Activated T-cell treated with anti-CD3 and anti-CD28 coated beads, Interleukin-2, amount 50 U/mL, for 1 hour (primary cell): ENCODE measurements at regions not wholly inside any gene's neighbourhood (a gene's known extent, or its start where the extent isn't known, plus 50 kb on each side); places are given as distances from the start of the nearest gene placed in this dataset.
"Not testable (repeated sequence)": the region's sequence is repeated elsewhere in the genome, so short reads cannot be mapped to it uniquely, and the experiment has no call there.

ENCODE experiments used
- DNase-seq: peaks from one replicate; pipeline ENCODE4 v3.0.0-alpha.2; 2020

- DNase-seq, result not testable (repeated sequence)
These were observed 86.2 kb downstream of the OR2B2 start for GRCh38 chr6:27825848-27826611.

DNA sequence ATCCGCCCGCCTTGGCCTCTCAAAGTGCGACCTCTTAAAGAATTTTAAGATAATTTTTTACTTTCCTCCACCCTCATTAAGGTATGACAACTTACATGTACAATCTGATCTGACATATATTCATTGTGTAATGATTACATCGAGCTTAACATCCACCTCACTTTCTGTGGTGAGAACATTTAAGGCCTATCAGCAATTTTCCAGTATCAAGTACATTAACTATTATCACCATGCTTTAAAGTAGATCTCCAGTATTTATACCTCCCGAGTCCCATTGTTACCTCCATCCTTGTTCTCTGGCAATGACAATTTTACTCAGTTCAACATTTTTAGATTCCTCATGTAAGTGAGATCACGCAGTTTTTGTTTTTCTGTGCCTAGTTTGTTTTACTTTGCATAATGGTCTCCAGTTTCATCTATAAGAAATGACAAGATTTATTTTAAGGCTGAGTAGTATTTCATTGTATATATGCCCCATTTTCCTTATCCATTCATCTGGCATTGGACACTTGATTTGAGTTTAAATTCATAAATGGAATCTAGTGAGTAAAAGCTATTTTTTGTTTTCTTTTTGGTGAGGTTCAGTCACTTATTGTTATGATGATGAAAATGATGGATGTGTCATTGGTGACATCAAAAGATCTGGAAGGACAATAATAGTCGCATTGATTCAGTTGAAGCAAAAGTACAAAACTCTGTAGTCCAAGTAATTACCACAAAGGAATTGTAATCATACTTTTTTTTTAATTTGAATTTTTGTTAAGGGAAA lies 87.0 kb downstream of the OR2B2 start:
- no peak for DNase-seq

- peak; percentile 61 for DNase-seq
These were observed 87.8 kb downstream of the OR2B2 start for GRCh38 chr6:27824211-27825024.

- peak; percentile 66 for DNase-seq
These were observed 88.4 kb downstream of the OR2B2 start for GRCh38 chr6:27823714-27824210.

DNA sequence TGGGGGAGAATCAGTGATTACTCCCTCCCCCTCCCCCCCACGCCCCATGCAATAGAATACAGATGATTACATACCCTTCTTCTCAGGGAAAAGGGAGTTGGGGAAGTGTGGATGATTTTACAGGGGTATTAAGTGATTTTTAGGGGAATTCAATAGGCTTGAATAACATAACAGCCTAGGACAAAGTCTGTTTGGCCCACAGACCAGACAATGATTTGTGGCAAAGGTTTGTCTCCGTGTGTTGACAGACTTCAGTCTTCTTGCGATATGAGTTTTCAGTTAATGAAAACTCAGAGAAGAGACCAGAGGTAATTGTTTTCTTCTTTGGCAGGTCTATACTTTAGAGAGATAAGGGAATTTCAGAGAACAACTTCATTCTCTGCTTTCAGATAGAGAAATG lies 95.3 kb downstream of the OR2B2 start:
- DNase-seq, result no peak

DNA sequence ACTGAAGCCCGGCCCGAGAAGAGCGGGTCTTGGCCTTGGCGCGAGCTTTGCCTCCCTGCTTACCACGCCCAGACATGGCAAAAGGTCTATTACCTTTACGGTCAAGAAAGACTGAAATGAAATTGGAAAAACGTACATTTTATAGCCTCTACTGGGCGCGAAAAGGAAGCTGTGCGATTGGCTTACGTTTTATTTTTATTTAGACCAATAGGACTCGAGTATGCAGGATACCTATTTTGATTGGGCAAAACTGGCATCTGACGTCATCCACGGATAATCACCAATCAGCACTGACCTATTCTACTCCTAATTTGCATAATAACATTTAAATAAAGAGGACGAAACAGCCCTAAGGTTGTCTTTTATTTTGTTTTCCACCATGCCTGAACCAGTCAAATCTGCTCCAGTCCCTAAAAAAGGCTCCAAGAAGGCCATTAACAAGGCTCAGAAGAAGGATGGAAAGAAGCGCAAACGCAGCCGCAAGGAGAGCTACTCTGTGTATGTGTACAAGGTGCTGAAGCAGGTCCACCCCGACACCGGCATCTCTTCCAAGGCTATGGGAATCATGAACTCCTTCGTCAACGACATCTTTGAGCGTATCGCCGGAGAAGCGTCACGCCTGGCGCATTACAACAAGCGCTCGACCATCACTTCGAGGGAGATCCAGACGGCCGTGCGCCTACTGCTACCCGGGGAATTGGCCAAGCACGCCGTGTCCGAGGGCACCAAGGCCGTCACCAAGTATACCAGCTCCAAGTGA lies 97.4 kb downstream of the OR2B2 start:
- peak; percentile 65 for DNase-seq

DNA sequence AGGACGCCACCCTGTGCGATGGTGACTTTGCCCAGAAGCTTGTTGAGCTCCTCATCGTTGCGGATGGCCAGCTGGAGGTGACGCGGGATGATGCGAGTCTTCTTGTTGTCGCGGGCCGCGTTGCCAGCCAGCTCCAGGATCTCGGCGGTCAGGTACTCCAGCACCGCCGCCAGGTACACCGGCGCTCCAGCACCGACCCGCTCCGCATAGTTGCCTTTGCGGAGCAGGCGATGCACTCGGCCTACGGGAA lies 97.9 kb downstream of the OR2B2 start:
- not testable (repeated sequence) for DNase-seq

DNA sequence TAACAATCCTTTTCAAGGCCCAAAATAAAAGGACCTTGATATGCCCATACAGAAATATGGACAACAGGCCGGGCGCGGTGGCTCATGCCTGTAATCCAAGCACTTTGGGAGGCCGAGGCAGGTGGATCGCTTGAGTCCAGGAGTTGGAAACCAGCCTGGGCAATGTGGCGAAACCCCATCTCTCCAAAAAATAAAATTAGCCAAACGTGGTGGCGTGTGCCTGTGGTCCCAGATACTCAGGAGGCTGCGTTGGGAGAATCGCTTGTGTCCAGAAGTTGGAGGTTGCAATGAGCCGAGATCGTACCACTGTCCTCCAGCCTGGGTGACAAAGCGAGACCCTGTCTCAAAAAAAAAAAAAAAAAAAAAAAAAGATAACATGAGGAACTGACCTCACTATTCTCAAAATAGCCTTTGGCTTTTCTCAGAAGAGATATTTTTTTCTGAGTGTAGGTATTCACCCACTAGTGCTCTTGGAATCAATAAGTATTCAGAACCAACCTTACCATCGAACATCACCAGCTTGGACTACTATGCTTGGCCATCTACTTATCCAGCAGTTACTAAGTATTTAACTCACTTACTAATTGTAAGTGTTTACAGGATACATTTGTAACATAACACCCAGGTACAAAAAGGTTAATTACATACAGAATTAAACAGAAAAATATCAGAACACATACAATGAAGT lies 99.2 kb downstream of the OR2B2 start:
- DNase-seq, result no peak

DNA sequence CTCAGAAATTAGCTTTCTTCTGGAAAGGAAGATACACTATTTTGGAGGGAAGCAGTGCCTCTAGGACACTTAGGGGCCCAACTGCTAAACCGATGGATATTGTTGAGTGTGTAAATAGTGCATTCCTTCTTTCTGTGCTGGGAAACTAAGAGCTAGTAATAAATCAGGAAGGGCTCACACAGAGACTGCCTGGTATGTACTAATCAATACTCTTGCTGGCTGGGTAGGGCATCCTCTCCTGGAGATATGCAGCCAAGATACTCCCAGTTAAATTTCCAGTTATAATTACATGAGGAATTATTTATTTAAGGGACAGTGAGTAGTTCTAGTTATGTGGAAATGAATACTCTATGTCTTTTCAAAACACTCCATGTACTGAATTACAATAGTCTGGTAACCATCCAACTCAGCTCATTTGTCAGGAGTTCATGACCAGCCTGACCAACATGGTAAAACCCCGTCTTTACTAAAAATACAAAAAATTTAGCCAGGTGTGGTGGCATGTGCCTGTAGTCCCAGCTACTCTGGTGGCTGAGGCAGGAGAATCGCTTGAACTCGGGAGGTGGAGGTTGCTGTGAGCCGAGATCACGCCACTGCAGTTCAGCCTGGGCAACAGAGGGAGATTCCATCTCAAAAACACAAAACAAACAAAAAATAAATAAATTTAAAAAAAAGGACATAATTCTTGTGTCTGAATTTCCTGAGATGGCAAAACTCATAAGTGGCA lies 100.0 kb downstream of the OR2B2 start:
- no peak for DNase-seq

- no peak for DNase-seq
These were observed 100.8 kb downstream of the OR2B2 start for GRCh38 chr6:27811451-27811772.

DNA sequence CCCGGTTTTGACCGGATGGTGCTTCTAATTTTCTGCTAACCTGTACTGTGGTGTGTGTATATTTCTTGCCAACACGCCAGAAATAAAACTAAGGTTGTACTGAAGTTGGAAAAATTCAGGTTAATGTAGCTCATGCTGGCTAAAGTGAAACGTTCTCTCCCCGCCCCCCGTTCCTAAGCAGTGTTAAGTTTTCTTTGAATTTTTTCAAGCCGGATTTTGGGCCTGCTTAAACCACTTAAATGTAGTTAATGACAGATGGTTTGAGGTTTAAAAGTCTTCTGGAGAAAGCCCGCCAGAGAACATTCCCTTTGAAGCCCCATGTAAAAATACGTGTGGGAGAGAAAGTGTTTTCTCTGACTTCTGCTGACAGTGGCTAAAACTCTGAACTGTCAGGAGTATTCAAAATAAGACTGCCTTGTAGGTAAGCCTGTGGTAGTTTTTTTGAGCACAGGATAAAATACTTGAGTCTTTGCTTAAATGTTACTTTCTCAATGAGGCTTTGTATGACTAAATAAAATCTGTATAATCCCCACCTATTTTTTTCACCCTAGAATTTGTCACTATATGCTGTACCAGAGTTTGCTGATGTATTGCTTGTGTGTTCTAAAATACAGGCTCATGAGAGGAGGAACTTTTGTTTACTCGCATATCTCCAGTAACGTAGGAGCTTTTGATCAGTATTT lies 101.3 kb downstream of the OR2B2 start:
- DNase-seq, result no peak

DNA sequence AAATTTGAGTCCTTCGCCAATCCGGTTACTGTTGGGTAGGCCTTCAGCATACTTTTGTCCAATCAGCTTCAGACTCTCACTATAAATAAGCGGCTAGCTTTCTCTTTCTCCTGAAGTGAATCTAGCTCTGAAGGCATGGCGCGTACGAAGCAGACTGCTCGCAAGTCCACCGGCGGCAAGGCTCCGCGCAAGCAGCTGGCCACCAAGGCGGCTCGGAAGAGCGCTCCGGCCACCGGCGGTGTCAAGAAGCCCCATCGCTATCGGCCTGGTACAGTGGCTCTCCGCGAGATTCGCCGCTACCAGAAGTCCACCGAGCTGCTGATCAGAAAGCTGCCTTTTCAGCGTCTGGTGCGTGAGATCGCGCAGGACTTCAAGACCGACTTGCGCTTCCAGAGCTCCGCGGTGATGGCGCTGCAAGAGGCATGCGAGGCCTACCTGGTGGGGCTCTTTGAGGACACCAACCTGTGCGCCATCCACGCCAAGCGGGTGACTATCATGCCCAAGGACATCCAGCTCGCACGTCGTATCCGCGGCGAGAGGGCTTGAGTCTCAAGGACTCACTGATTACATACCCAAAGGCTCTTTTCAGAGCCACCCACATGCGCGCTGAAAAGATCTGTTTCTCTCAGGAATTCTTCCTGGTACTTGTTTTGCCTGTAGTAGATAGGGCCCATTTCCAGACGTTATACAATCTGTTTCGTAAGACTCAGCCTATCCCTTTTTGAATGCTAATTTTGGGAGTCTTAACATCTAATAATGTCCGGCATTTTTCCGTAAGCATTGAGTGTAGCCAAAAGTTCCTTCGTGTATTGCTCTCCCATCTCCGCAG lies 102.0 kb downstream of the OR2B2 start:
- peak; percentile 73 for DNase-seq

- no peak for DNase-seq
These were observed 102.9 kb downstream of the OR2B2 start for GRCh38 chr6:27809067-27809938.

GRCh38 chr6:27808242-27809066 lies 103.7 kb downstream of the OR2B2 start:
- peak; percentile 37 for DNase-seq

DNA sequence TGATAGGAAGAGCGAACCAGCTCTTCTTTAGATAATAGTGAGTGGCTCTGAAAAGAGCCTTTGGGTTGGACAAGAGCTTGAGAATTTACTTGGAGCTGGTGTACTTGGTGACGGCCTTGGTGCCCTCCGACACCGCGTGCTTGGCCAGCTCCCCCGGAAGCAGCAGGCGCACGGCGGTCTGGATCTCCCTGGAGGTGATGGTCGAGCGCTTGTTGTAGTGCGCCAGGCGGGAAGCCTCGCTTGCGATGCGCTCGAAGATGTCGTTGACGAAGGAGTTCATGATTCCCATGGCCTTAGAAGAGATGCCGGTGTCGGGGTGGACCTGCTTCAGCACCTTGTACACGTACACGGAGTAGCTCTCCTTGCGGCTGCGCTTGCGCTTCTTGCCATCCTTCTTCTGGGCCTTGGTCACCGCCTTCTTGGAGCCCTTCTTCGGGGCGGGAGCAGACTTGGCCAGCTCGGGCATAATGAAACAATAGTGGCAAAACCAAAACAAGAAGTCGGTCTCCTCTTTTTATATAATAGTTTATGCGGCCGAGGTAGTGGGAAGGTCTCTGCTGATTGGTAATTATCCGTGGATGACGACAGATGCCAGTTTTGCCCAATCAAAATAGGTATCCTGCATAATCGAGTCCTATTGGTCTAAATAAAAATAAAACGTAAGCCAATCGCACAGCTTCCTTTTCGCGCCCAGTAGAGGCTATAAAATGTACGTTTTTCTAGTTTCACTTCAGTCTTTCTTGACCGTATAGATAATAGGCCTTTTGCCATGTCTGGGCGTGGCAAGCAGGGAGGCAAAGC lies 104.6 kb downstream of the OR2B2 start:
- peak; percentile 75 for DNase-seq

GRCh38 chr6:27806981-27807440 lies 105.2 kb downstream of the OR2B2 start:
- DNase-seq, result peak; percentile 32

DNA sequence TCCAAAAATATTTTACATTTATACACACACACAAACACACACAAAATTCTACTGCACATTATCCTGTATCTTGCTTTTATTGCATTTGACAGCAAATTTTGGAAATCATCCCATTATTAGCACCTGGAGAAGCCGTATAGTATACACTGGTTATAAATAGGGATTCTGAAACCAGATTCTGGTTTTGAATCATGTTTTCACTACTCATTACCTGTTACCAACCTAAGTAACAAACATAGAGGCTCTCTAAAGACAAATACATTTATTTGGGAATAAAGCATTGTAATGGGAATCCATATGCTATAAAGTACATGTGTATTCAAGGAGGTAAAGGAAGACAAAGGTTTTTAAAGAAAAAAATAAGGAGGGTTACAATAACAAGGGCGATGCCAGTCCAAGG lies 106.8 kb downstream of the OR2B2 start:
- no peak for DNase-seq
